GM19397 (cell line): ENCODE measurements at regions not wholly inside any gene's neighbourhood (a gene's known extent, or its start where the extent isn't known, plus 50 kb on each side); places are given as distances from the start of the nearest gene placed in this dataset.
"Not testable (repeated sequence)": the region's sequence is repeated elsewhere in the genome, so short reads cannot be mapped to it uniquely, and the experiment has no call there.

ENCODE experiments used
- ATAC-seq: cut with Tn5 transposase; IDR thresholded peaks from one replicate; pipeline ENCODE4 v1.9.1; 2021; ENCODE audit warnings: mild to moderate bottlenecking, moderate library complexity; ENCODE audit not compliant: unreplicated experiment

DNA sequence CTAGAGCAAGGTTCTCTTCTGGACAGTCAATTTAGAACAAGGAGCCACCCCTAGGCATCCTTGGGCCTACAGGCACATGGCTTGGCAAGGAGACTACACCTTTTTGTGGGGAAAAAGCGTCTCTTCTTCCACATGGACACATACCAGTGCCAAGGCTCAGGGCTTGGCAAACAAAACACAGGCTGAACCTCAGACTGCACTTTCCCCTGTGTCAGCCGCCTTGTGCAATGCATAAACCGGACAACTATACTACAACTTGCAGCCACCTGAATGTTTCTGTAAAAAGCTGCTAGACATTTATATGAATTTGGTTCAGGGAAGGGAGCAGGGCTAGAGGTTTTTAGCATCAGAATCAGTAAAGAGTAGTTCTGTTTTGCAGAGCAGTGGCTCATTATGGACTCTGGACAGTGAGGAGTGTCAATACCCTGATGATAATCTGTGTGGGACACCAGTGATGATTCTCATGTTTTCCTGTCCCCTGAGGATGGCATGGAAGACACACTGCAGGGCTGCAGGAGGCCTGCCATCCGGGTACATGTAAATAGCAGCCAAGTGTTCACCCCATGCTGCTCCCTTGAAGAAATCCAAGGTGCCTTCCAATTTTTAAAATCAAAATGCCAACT is 118.9 kb downstream of the GATA3 start:
- no peak for ATAC-seq

DNA sequence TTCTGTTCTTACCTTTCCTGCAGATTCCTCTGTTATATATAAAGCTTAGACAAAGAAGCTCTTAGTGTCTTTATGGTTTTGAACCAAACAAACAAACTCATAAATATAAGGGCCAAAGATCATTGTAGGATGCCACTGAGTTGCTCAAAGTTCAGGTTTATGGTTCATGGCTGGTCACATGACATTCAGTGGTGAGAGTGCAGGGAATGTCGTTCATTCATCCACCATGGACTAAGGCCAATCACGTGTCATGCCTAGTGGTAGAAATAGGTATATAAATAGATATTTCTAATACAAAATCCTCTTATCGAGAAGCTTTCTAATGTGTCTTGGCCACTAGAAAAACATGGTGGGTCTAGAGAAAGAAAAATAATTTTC is 119.4 kb downstream of the GATA3 start:
- ATAC-seq = no peak

DNA sequence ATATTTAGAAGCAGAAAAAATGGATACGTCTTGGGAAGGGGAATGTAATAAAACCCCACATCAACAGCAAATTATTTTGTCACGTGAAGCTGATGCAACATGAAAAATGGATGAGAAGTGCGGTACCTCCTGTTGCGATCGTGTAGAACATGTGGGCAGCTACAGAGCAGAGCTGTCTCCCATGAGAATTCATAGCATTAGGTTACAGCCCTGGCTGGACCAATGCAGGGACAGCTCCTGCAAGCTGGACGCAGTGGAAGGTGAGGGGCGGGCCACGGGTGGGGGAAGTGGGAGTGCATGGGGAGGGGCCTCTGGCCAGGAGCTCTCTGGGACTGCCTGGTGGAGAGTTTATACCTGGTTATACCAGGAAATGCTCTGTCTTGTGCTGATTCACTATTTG is 120.3 kb downstream of the GATA3 start:
- ATAC-seq = no peak

GRCh38 chr10:8177526-8177925 is 123.0 kb downstream of the GATA3 start:
- ATAC-seq = not testable (repeated sequence)

DNA sequence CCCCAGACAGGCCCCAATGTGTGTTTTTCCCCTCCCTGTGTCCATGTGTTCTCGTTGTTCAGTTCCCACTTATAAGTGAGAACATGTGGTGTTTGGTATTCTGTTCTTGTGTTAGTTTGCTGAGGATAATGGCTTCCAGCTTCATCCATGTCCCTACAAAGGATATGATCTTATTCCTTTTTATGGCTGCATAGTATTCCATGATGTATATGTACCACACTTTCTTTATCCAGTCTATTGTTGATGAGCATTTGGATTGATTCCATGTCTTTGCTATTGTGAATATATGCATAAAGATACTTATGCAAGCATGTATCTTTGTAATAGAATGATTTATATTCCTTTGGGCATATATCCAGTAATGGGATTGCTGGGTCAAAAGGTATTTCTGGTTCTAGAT is 125.3 kb downstream of the GATA3 start:
- ATAC-seq = not testable (repeated sequence)

DNA sequence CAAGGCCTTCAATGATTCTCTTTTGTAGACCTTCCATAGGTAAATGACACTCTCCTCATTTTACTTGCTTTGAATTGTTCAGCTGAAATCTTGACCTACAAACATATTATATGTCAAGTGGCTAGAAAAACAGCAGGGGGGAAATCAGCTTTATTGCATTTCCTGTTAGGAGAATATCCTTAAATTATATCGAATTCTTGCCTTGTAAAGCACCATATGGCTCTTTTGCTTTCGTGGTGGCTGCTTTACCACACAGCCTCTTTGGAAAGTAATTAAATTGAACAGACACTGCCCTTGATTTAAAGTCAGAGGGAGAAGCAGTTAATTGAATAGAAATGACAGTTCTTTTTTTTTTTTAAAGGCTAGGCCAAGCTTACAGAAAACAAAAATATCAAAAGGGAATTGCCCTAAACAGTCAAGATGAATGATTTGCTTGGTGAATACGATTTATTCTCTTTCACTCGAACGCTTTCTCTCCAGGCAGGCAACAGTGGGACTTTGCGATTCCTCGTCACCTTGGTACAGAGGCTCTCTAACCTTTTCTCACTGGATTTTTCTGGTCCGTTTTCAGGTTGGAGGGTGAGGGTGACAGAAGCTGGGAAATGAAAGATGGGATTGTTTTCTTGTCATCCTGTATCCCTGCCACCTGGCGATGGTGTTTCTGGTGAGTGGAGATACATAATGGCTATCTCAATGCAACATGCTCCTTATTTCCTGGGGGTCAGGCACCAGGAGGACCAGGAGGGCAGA is 126.0 kb downstream of the GATA3 start:
- ATAC-seq = no peak

GRCh38 chr10:8181496-8182157 is 127.1 kb downstream of the GATA3 start:
- no peak for ATAC-seq

- no peak for ATAC-seq
Measured at GRCh38 chr10:8182806-8183205, 128.3 kb downstream of the GATA3 start.

DNA sequence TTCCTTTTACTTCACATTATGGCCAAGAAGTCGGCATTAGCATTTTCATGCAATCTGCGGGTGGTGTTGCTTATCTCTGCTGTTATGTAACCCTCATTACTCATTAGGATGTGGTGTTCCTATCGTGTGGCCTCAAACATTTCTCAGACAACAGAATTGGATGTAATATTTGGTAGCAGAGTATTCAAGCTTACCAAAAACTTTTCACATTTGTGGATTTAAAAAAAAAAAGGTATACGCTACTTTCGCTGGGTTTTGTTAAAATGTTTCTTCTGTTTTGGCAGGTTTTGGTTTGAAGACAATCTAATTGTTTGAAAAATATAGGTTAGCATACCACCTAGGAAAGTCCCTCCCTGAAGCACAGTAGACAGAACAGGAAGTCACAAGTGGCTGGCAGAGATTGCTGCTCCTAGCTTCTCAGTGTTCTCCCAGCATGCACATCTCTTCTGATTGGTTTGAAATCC is 128.8 kb downstream of the GATA3 start:
- ATAC-seq = no peak

DNA sequence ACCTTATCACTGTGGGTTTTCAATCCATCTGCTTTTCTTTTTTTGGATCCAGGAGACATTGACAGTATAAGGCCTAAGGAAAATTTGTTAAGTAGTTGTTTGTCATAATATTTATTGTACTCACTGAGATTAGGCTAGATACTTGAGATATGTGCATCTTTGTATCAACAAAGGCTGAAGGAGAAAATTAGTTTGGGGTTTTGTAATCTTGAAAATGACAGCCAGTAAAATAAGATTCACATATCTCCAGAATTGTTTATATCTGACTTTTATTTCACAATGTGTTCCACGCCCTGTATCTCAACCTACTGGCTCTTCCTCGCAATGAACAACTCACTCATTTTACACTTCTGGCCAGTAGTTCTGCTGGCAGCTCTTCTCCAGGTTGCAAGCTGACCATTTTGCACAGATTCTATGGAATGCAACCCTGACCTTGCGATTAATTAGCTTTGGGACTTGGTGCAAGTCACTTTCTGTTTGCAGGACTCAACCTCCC is 132.7 kb downstream of the GATA3 start:
- no peak for ATAC-seq

DNA sequence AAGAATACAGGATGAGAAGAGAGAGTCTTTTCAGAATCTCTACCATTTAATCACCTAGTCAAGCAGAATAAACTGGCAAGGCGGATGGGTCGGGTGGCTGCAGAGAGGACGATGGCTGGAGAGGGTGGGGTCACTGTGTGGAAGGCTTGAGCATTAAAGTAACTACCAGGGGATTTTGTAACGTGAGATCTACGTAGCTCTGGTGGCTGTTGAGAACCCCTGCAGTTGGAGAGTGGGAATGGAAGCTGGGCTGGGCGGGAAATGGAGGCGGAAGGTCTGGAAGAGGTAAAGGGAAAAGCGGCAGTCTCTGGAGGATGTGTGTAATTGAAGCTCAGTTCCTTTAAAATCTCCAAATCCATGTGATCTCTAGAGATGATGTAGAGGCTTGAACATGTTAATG is 135.0 kb downstream of the GATA3 start:
- no peak for ATAC-seq

DNA sequence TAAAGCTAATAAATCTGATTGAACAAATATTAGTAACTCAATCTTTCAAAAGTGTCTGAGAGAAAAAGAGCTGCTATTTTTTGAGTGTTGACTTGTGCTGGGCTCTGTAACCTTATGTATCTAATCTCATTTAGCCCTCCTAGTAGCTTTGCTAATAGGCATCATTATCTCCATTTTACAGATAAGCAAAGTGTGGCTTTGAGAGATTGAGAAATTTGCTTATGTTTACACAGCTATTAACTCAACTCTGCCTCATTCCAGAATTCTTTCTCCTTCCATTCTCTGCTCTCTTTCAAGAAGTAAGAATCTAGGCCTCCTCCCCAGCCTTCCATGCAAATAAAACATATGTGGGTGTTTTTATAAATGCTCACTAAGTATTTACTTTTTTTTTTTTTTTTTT is 137.8 kb downstream of the GATA3 start:
- ATAC-seq = no peak

DNA sequence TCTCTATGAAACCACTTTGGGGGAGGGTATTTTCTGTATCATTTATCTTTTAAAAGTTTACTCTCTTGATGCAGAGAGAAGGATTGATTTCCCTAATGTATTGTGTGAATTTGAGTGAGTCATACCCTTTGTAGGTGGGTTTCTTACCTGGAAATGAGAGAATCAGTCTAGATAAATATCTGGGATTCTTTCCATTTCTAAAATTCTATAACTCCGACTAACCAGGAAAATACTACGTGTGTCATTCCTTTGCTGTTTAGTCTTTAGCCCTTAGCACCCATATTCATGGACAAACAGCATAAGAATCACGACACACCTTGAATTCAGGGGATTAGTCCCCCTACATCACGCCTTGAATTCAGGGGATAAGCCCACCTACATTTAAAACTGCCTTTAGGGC is 139.1 kb downstream of the GATA3 start:
- ATAC-seq = no peak

DNA sequence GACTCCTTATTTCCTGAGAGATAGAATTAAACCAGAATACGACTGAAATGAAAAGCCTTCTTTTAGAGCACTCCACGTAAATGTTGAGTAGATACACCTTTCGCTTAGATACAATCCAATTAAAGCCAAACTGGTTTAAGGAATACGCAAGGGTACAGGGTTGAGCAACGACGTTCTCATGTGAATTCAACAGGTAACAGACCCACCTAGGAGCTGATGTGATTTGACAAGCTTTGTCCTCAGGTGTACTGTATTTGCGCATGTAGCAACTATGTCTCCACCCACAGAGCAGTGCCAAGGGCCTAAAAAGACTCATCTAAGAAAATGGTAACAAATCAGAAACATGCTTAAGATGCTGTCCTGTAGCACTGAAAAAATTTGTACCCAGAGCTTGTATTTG is 139.6 kb downstream of the GATA3 start:
- no peak for ATAC-seq

GRCh38 chr10:8206882-8207281 is 152.4 kb downstream of the GATA3 start:
- ATAC-seq = no peak

DNA sequence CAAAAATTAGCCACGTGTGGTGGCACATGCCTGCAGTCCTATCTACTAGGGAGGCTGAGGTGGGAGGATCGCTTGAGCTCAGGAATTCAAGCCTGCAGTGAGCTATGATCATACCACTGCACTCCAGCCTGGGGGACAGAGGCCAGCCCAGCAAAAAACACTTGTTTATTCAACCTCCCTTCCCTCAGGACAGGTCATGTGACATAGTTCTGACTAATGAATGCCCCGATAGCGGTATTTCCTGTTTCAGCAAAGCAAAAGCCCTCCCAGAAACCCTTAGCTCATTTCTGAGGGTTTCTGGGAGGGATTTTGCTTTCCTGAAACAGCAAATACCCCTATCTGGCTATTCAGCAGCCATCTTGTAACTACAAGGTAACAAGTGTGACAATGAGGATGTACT is 157.1 kb downstream of the GATA3 start:
- no peak for ATAC-seq

DNA sequence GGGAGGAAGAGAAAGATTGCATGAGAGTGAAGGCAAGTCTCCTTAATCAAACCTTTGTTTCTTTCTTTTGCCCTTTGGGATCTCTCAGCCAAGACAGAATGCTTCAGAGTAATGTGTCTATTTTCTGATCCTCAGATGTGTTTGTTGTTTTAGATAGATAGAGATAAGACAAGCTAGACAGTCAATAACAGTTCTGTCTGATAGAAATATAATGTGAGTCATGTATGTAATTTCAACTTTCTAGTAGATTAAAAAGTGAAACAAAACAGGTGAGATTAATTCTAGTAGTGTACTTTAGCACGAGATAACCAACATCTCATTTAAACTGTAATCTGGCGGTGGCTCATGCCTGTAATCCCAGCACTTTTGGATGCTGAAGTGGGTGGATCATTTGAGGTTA is 159.2 kb downstream of the GATA3 start:
- no peak for ATAC-seq

GRCh38 chr10:8214587-8214986 is 160.1 kb downstream of the GATA3 start:
- ATAC-seq = no peak

DNA sequence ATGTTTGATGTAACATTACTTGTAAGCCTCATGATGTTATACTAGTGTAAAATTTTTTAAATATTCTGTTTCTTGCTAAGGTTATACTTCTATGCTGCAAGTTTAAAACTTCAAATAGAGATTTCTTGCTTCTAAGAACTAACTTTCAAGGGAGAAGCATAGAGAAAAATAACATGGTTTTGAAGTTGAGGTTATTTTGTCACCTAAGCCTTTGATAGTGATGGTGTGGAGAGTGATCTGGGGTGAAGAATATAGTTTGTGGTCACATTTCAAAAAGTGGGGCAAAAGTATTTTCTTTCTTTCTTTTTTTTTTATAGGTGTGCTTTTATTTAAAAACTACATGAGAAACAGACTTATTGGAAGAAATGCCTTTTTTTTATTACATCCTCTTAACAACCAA is 162.4 kb downstream of the GATA3 start:
- no peak for ATAC-seq

- ATAC-seq = no peak
Measured at GRCh38 chr10:8221451-8221850, 167.0 kb downstream of the GATA3 start.

DNA sequence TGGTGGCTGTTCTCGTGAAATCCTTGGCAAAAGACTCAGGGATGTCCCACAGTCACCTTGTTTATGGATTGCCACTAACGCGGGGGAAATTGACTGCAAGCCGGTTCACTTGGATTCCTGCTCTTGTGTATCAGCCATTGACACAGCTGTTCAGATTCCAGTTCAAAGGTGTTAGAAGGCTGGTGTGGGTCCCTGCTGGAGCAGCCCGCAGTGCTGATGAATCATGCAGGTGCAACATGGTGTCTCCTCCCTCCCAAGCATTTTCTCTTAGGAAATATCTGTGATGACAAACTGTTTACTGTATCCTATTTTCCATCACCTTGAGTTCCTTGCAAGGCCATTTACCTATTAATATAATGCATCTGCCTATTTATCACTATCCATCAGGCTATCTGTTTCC is 170.1 kb downstream of the GATA3 start:
- no peak for ATAC-seq

GRCh38 chr10:8225187-8225586 is 170.7 kb downstream of the GATA3 start:
- no peak for ATAC-seq
